ENCODE measurements at regions not wholly inside any gene's neighbourhood (a gene's known extent, or its start where the extent isn't known, plus 50 kb on each side); places are given as distances from the start of the nearest gene placed in this dataset.

GRCh38 chr6:4585682-4586468 lies 190.3 kb upstream of the CDYL start:
- TF ChIP-seq CTCF (conservative IDR thresholded peaks at IDR 0.05 in 1 of 2, IDR thresholded peaks at IDR 0.05 in 1 of 2; ENCODE audit: extremely low read depth in 1 of 2, insufficient read depth in 1 of 2, low read depth in 1 of 2, low read length in 2 of 2) (no peak), EZH2 (IDR thresholded peaks at IDR 0.05; ENCODE audit: borderline replicate concordance, low read length) (no peak)
